Thymus (tissue), 11 donors: ENCODE measurements at regions not wholly inside any gene's neighbourhood (a gene's known extent, or its start where the extent isn't known, plus 50 kb on each side); places are given as distances from the start of the nearest gene placed in this dataset.

Source experiments
- DNase-seq, 9 donors: peaks; one replicate each; pipeline ENCODE4 v3.0.0-alpha.2; 2013; ENCODE audit warnings: low spot score in 9 of 9, low read depth in 6 of 9, missing footprints in 1 of 9
- H3K27ac ChIP-seq, 2 donors: one replicate each; pipeline ENCODE4 v1.5.1; 2013; ENCODE audit warnings: control low read depth in 1 of 2, low read depth in 1 of 2, low read length in 1 of 2, mild to moderate bottlenecking in 1 of 2, moderate library complexity in 1 of 2
- H3K27me3 ChIP-seq, 2 donors: one replicate each; pipeline ENCODE4 v1.5.1; 2013; ENCODE audit warnings: low read length in 1 of 2; ENCODE audit not compliant: control insufficient read depth in 2 of 2, insufficient read depth in 1 of 2
- H3K36me3 ChIP-seq, 2 donors: one replicate each; pipeline ENCODE4 v1.5.1; 2013; ENCODE audit warnings: low read length in 1 of 2, mild to moderate bottlenecking in 1 of 2, moderate library complexity in 1 of 2; ENCODE audit not compliant: control insufficient read depth in 2 of 2, insufficient read depth in 2 of 2
- H3K4me1 ChIP-seq, 2 donors: one replicate each; pipeline ENCODE4 v1.5.1; 2013; ENCODE audit warnings: low read length in 2 of 2; ENCODE audit not compliant: control insufficient read depth in 2 of 2, insufficient read depth in 2 of 2
- H3K4me3 ChIP-seq, 2 donors: one replicate each; pipeline ENCODE4 v1.5.1; 2013; ENCODE audit warnings: low read length in 2 of 2, control low read depth in 1 of 2, mild to moderate bottlenecking in 1 of 2
- H3K9me3 ChIP-seq, 2 donors: one replicate each; pipeline ENCODE4 v1.5.1; 2013; ENCODE audit warnings: low read length in 1 of 2, mild to moderate bottlenecking in 1 of 2; ENCODE audit not compliant: control insufficient read depth in 2 of 2, insufficient read depth in 1 of 2
- WGBS: extraction: QIAGEN DNeasy Blood & Tissue Kit; methylation state at CpG from one replicate; pipeline ENCODE4 v1.1.7; 2013; 5-methylcytosine and 5-hydroxymethylcytosine counted together
- donor health status: healthy.

DNA sequence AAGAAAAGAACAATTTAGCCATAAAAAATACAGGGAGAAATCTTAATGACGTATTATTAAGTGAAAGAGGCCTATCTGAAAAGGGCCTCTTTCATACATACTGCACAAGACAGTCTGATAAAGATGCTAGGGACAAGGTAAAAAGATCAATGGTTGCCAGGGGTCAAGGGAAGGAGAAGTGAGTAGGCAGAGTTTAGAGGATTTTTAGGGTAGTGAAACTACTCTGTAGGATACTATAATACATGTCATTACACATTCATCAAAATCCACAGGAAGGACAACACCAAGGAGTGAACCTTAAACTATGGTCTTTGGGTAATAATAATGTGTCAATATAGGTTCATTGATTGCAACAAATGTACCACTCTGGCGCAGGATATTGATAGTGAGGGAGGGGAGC lies 289.3 kb downstream of the FSIP2 start:
- 94% methylated on average over 2 of the region's 2 CpGs for WGBS

GRCh38 chr2:186031229-186031628 lies 292.6 kb downstream of the FSIP2 start:
- Histone ChIP-seq H3K4me1 (no peaks in the 10 kb centered on the region), H3K27me3 (no peaks in the 10 kb centered on the region), H3K4me3 (no peak overlapping the region), H3K27ac (no peak overlapping the region), H3K9me3 (no peaks in the 10 kb centered on the region), H3K36me3 (no peaks in the 10 kb centered on the region)
- no peak for DNase-seq
- WGBS, result 95% methylated on average over 1 of the region's 1 CpG

More for the DNA sequence above, 289.3 kb downstream of the FSIP2 start:
- H3K4me1 ChIP-seq, result no peaks in the 10 kb centered on the region
- no peaks in the 10 kb centered on the region for H3K9me3 ChIP-seq
- H3K4me3 ChIP-seq, result no peak overlapping the region
- no peaks in the 10 kb centered on the region for H3K27me3 ChIP-seq
- H3K36me3 ChIP-seq, result no peaks in the 10 kb centered on the region
- DNase-seq, result no peak
- no peak overlapping the region for H3K27ac ChIP-seq

GRCh38 chr2:186032102-186032738 lies 293.6 kb downstream of the FSIP2 start:
- H3K36me3 ChIP-seq, result no peaks in the 10 kb centered on the region
- no peaks in the 10 kb centered on the region for H3K9me3 ChIP-seq
- H3K4me3 ChIP-seq, result no peak overlapping the region
- H3K4me1 ChIP-seq, result no peaks in the 10 kb centered on the region
- no peak for DNase-seq
- no peaks in the 10 kb centered on the region for H3K27me3 ChIP-seq
- H3K27ac ChIP-seq, result no peak overlapping the region
- 94% methylated on average over 2 of the region's 2 CpGs for WGBS

DNA sequence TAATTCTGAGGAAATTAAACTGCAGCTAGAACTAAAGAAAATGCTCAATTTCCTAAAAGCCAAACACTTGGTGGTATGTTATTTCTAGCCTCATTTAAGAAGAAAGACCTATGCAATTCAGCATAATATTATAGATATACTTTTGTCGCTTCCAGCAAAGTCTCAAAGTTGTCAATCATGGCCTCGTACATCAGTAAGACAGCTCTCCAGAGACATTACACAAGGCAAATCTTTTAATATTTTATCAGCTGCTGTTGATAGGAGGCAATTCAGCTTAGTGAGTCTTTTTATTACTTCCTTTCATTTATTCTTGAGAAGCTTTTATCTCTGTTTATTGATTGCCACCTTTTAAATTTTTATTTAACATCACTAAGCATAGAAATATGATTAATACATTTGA lies 294.3 kb downstream of the FSIP2 start:
- WGBS, result 97% methylated on average over 2 of the region's 2 CpGs
- H3K27ac ChIP-seq, result no peak overlapping the region

GRCh38 chr2:186033541-186033940 lies 294.9 kb downstream of the FSIP2 start:
- Histone ChIP-seq H3K4me3 (no peak overlapping the region), H3K9me3 (no peaks in the 10 kb centered on the region), H3K36me3 (no peaks in the 10 kb centered on the region), H3K27me3 (no peaks in the 10 kb centered on the region), H3K27ac (no peak overlapping the region), H3K4me1 (no peaks in the 10 kb centered on the region)
- DNase-seq, result no peak
- 96% methylated on average over 4 of the region's 4 CpGs for WGBS

More for the DNA sequence above, 294.3 kb downstream of the FSIP2 start:
- no peaks in the 10 kb centered on the region for H3K27me3 ChIP-seq
- DNase-seq, result no peak
- H3K9me3 ChIP-seq, result no peaks in the 10 kb centered on the region
- no peaks in the 10 kb centered on the region for H3K36me3 ChIP-seq
- no peaks in the 10 kb centered on the region for H3K4me1 ChIP-seq
- H3K4me3 ChIP-seq, result no peak overlapping the region

- Histone ChIP-seq H3K4me1 (no peaks in the 10 kb centered on the region), H3K27me3 (no peaks in the 10 kb centered on the region), H3K9me3 (no peaks in the 10 kb centered on the region), H3K36me3 (no peaks in the 10 kb centered on the region), H3K4me3 (no peak overlapping the region), H3K27ac (no peak overlapping the region)
- DNase-seq, result no peak
- WGBS, result 97% methylated on average over 2 of the region's 2 CpGs
Observed at GRCh38 chr2:186036862-186037449, 298.4 kb downstream of the FSIP2 start.

DNA sequence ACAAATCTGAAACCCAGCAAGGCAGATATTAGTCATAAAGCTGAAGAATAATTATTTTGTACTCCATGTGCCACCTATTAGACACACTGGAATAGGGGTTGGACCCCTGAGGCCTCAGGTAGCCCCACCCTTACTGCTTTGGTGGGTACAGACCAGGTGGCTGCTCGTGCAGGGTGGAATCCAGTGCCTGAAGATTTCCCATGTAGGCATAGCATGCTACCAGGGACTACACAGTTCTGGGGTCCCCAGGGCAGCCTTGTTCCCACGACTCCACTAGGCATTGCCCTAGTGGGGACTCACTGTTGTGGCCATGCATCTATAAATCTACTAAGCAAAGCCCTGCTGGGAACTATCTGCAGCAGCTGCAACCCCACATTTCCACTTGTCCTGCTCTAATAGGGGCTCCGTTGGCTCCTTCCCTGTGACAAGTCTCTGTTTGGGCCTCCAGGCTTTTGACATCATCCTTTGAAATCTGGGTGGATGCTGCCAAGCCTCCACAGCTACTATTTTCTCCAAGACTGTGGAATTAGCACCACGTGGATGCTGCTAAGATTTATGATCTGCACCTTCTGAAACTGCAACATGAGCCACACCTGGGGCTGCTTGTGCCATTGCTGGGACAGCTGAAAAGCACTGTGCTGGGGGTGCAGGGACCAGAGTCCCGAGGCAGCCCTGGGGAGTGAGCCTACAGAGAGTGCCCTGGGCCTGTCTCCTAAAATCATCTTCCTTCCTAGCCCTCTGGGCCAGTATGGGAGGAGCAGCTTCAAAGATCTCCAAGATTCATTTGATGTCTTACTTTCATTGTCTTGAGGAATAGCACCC lies 303.8 kb downstream of the FSIP2 start:
- no peaks in the 10 kb centered on the region for H3K4me1 ChIP-seq
- no peak for DNase-seq
- WGBS, result 91% methylated on average over 5 of the region's 5 CpGs
- H3K27me3 ChIP-seq, result no peaks in the 10 kb centered on the region
- H3K36me3 ChIP-seq, result no peaks in the 10 kb centered on the region
- no peak overlapping the region for H3K4me3 ChIP-seq
- H3K9me3 ChIP-seq, result no peaks in the 10 kb centered on the region
- no peak overlapping the region for H3K27ac ChIP-seq

DNA sequence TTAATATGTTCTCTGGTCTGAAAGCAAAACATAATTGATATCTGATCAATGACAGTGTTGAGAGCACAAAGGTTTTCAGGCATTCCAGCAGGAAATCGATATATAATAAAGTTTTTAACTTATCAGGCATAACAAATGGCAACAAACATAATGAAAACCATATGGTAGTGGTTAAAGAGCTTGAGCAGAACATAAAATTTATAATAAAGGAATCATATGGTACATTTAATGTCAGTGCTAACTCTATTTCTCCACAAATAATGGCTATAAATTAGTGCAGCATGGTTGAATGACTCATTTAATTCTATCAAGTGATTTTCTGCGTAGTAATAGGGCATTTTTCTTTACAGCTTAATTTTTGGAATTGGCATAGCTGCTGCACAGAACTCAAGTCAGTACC lies 306.2 kb downstream of the FSIP2 start:
- H3K4me1 ChIP-seq, result no peaks in the 10 kb centered on the region
- DNase-seq, result no peak
- H3K27ac ChIP-seq, result no peak overlapping the region
- no peak overlapping the region for H3K4me3 ChIP-seq
- H3K27me3 ChIP-seq, result no peaks in the 10 kb centered on the region
- no peaks in the 10 kb centered on the region for H3K9me3 ChIP-seq
- WGBS, result 93% methylated on average over 2 of the region's 2 CpGs
- H3K36me3 ChIP-seq, result no peaks in the 10 kb centered on the region

- no peaks in the 10 kb centered on the region for H3K9me3 ChIP-seq
Observed at GRCh38 chr2:186052930-186053329, 314.3 kb downstream of the FSIP2 start.

More at GRCh38 chr2:186052930-186053329, 314.3 kb downstream of the FSIP2 start:
- Histone ChIP-seq H3K4me1 (no peaks in the 10 kb centered on the region), H3K4me3 (no peak overlapping the region), H3K27me3 (no peaks in the 10 kb centered on the region), H3K27ac (no peak overlapping the region), H3K36me3 (no peaks in the 10 kb centered on the region)
- WGBS, result 97% methylated on average over 1 of the region's 1 CpG
- no peak for DNase-seq
